ENCODE measurements at regions not wholly inside any gene's neighbourhood (a gene's known extent, or its start where the extent isn't known, plus 50 kb on each side); places are given as distances from the start of the nearest gene placed in this dataset.

DNA sequence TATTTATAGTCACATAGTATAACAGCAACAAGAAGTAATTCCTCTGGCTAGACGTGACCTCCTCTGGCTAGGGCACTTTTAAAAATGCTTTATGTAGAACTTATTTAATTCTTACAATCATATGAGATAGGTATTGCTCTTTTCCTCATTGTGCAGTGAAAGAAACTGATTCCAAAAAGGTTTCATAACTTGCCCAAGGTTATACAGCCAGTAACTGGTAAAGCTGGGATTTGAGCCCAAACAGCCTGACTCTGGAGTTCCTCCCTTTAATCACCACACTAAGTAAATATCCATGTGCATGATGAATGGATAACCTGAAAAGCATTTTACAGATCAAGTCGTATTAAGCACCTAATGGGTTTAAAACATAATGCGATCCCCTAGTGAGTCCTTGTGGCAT lies 214.6 kb downstream of the PRL start:
- no peak overlapping the region for H2AFZ ChIP-seq
- no peaks in the 10 kb centered on the region for H3K27me3 ChIP-seq (replicated peaks; ENCODE audit: insufficient read depth)
- H4K20me1 ChIP-seq (ENCODE audit: insufficient read depth): no peaks in the 10 kb centered on the region
- WGBS, 2 experiments (ENCODE audit: low coverage in 1 of 2, low lambda C conversion rate in 2 of 2, missing lambda C conversion rate in 2 of 2): 73 to 76% methylated on average over 3 of the region's 3 CpGs
- H3F3A ChIP-seq (ENCODE audit: insufficient read depth): no peaks in the 10 kb centered on the region
- no peak overlapping the region for H3K9ac ChIP-seq
- peak overlapping the region; percentile 21 for H3K4me2 ChIP-seq (ENCODE audit: unreplicated experiment)
- peak; percentile 49 for DNase-seq
- H3K79me2 ChIP-seq (ENCODE audit: insufficient read depth): no peaks in the 10 kb centered on the region
- H3K4me3 ChIP-seq: no peak overlapping the region
- in situ Hi-C loops (cut with MboI): no loop called here
- H3K27ac ChIP-seq: no peak overlapping the region
- H3K36me3 ChIP-seq (ENCODE audit: low read depth): no peaks in the 10 kb centered on the region
- TF ChIP-seq EZH2 (IDR thresholded peaks at IDR 0.05; ENCODE audit: insufficient read depth, poor library complexity, severe bottlenecking) (no peak), EZH2phosphoT487 (IDR thresholded peaks at IDR 0.05; ENCODE audit: insufficient read depth, low read depth) (no peak)
- H3K4me1 ChIP-seq (ENCODE audit: insufficient read depth): 0 out of 2 replicates have a peak, but pooled peaks cover 5% of the 10 kb centered on the region
- no peaks in the 10 kb centered on the region for H3K9me3 ChIP-seq (ENCODE audit: low read depth)
- no peaks in the 10 kb centered on the region for H3K9me2 ChIP-seq (ENCODE audit: insufficient read depth)

DNA sequence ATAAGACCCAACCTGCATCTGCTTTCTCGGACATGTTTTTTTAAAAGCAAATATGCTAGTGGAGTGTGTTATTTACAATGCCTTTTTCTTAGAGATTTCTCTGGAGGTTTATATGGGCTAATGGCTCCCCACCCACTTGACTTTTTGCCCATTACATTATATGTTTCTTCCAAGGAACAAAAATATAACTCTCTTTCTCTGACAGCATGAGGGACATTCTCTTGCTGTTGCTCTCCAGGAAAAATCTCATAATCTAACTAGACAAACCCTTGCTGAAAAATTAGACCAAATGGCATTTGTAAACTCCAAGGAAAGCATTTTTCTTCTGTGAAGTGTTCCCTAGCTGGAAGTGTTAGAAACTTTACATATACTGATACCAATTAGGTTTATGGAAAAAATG lies 213.7 kb downstream of the PRL start:
- Histone ChIP-seq H3K4me3 (no peak overlapping the region), H3K79me2 (ENCODE audit: insufficient read depth) (no peaks in the 10 kb centered on the region), H3K9me3 (ENCODE audit: low read depth) (no peaks in the 10 kb centered on the region), H3K27me3 (replicated peaks; ENCODE audit: insufficient read depth) (no peaks in the 10 kb centered on the region), H4K20me1 (ENCODE audit: insufficient read depth) (no peaks in the 10 kb centered on the region), H3K27ac (no peak overlapping the region), H3K9me2 (ENCODE audit: insufficient read depth) (no peaks in the 10 kb centered on the region), H3K4me2 (ENCODE audit: unreplicated experiment) (no peak overlapping the region), H3K9ac (no peak overlapping the region), H3F3A (ENCODE audit: insufficient read depth) (no peaks in the 10 kb centered on the region), H3K36me3 (ENCODE audit: low read depth) (no peaks in the 10 kb centered on the region), H2AFZ (no peak overlapping the region), H3K4me1 (ENCODE audit: insufficient read depth) (0 out of 2 replicates have a peak, but pooled peaks cover 5% of the 10 kb centered on the region)
- TF ChIP-seq EZH2phosphoT487 (IDR thresholded peaks at IDR 0.05; ENCODE audit: insufficient read depth, low read depth): no peak
- no peak for TF ChIP-seq EZH2 (IDR thresholded peaks at IDR 0.05; ENCODE audit: insufficient read depth, poor library complexity, severe bottlenecking)
- WGBS, 2 experiments (ENCODE audit: low coverage in 1 of 2, low lambda C conversion rate in 2 of 2, missing lambda C conversion rate in 2 of 2): 77 to 94% methylated on average over 1 of the region's 1 CpG
- in situ Hi-C loops (cut with MboI): no loop called here
- DNase-seq: no peak

DNA sequence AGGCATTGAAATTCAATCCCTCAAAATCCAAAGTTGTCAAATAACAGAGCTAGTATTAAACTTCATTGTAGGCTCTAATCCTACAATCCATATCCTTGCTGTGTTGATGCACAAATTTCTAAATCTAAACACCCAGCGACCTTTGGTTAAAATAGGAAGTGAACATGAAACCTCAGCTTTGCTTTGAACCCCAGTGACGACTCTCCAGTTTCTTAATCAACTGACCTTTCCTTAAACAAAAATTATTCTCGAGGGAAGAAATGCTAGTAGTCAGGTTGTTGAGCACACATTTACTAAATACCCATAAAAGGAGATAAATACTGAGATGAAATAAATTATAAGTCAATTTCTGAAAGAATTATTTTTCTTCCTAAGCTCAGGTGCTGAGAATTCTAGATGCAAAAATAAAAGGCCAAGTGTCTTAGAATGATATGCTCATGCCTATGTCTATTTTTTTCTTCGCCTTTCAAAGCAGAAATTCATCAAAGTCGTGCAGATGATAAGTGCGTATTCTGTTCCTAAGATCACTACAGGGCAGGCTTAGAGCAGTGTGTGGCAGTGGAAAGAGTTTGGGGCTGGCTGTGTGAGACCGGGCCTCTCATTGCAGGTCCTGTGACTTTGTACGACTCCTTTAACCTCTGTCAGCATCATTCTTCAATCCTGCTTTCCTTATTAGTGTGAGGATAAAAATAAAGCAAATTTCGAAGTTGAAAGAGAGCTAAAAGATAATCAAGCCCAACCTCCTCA lies 208.7 kb downstream of the PRL start:
- in situ Hi-C loops (cut with MboI): no loop called here
- no peak for TF ChIP-seq EZH2 (IDR thresholded peaks at IDR 0.05; ENCODE audit: insufficient read depth, poor library complexity, severe bottlenecking)
- no peak for TF ChIP-seq EZH2phosphoT487 (IDR thresholded peaks at IDR 0.05; ENCODE audit: insufficient read depth, low read depth)
- Histone ChIP-seq H3F3A (ENCODE audit: insufficient read depth) (no peaks in the 10 kb centered on the region), H3K9me3 (ENCODE audit: low read depth) (no peaks in the 10 kb centered on the region), H3K9ac (no peak overlapping the region), H3K4me2 (ENCODE audit: unreplicated experiment) (no peak overlapping the region), H3K27me3 (replicated peaks; ENCODE audit: insufficient read depth) (no peaks in the 10 kb centered on the region), H4K20me1 (ENCODE audit: insufficient read depth) (no peaks in the 10 kb centered on the region), H3K9me2 (ENCODE audit: insufficient read depth) (no peaks in the 10 kb centered on the region), H3K4me3 (no peak overlapping the region), H3K27ac (no peak overlapping the region), H3K4me1 (ENCODE audit: insufficient read depth) (no peaks in the 10 kb centered on the region), H3K36me3 (ENCODE audit: low read depth) (no peaks in the 10 kb centered on the region), H3K79me2 (ENCODE audit: insufficient read depth) (no peaks in the 10 kb centered on the region), H2AFZ (no peak overlapping the region)
- WGBS, 2 experiments (ENCODE audit: low coverage in 1 of 2, low lambda C conversion rate in 2 of 2, missing lambda C conversion rate in 2 of 2): 70 to 71% methylated on average over 9 of the region's 9 CpGs
- no peak for DNase-seq

- no peak overlapping the region for H3K4me2 ChIP-seq (ENCODE audit: unreplicated experiment)
- no peak overlapping the region for H3K27ac ChIP-seq
- no peak for DNase-seq
- no peak overlapping the region for H3K9ac ChIP-seq
- H3K9me3 ChIP-seq (ENCODE audit: low read depth): no peaks in the 10 kb centered on the region
- H2AFZ ChIP-seq: no peak overlapping the region
- H3K4me1 ChIP-seq (ENCODE audit: insufficient read depth): no peaks in the 10 kb centered on the region
- in situ Hi-C loops (cut with MboI): no loop called here
- H3K9me2 ChIP-seq (ENCODE audit: insufficient read depth): no peaks in the 10 kb centered on the region
- no peak for TF ChIP-seq EZH2phosphoT487 (IDR thresholded peaks at IDR 0.05; ENCODE audit: insufficient read depth, low read depth)
- no peak for TF ChIP-seq EZH2 (IDR thresholded peaks at IDR 0.05; ENCODE audit: insufficient read depth, poor library complexity, severe bottlenecking)
- WGBS, 2 experiments (ENCODE audit: low coverage in 1 of 2, low lambda C conversion rate in 2 of 2, missing lambda C conversion rate in 2 of 2): 90 to 92% methylated on average over 5 of the region's 5 CpGs
- no peaks in the 10 kb centered on the region for H3K27me3 ChIP-seq (replicated peaks; ENCODE audit: insufficient read depth)
- H4K20me1 ChIP-seq (ENCODE audit: insufficient read depth): no peaks in the 10 kb centered on the region
- H3F3A ChIP-seq (ENCODE audit: insufficient read depth): no peaks in the 10 kb centered on the region
- no peaks in the 10 kb centered on the region for H3K36me3 ChIP-seq (ENCODE audit: low read depth)
- H3K79me2 ChIP-seq (ENCODE audit: insufficient read depth): no peaks in the 10 kb centered on the region
- H3K4me3 ChIP-seq: no peak overlapping the region
These were observed 205.3 kb downstream of the PRL start for GRCh38 chr6:22091424-22091948.
